ENCODE measurements at regions not wholly inside any gene's neighbourhood (a gene's known extent, or its start where the extent isn't known, plus 50 kb on each side); places are given as distances from the start of the nearest gene placed in this dataset.

DNA sequence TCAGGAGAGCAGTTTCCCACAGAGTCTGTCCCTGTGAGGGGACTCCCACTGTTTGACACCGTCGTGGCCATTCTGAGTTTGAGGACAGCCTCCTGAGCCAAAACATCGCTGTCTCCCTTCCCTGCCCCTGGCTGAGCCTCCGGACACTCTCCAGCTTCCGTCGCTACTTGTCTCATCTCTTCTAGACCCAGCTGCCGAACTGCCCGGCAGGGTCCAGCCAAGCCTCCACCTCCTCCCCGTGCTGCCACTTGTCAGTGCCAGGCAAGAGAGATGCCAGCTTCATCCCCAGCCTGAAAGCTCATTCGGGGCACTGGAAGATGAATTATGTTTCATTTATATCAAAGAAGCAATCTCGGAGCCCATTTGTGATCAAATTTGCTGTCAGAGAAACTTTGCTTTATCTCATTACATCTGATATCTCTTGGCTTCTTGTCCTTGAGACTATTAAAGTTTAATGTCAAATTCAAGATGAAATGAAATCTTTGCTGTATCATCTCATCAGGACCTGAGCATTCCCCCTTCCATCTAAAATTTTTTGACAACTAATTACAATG is 283.9 kb downstream of the BUD13 start:
- Histone ChIP-seq H3K27ac (no peak overlapping the region), H3K27me3 (peaks cover 0 to 29% (median 19%) of the 10 kb centered on the region in 3 donors), H3K9me3 (no peaks in the 10 kb centered on the region), H3K36me3 (no peaks in the 10 kb centered on the region), H3K4me3 (no peak overlapping the region), H3K4me1 (no peaks in the 10 kb centered on the region)
- no peak for DNase-seq
- TF ChIP-seq POLR2A (IDR thresholded peaks at IDR 0.05) = no peak
- TF ChIP-seq, protein P1, sequence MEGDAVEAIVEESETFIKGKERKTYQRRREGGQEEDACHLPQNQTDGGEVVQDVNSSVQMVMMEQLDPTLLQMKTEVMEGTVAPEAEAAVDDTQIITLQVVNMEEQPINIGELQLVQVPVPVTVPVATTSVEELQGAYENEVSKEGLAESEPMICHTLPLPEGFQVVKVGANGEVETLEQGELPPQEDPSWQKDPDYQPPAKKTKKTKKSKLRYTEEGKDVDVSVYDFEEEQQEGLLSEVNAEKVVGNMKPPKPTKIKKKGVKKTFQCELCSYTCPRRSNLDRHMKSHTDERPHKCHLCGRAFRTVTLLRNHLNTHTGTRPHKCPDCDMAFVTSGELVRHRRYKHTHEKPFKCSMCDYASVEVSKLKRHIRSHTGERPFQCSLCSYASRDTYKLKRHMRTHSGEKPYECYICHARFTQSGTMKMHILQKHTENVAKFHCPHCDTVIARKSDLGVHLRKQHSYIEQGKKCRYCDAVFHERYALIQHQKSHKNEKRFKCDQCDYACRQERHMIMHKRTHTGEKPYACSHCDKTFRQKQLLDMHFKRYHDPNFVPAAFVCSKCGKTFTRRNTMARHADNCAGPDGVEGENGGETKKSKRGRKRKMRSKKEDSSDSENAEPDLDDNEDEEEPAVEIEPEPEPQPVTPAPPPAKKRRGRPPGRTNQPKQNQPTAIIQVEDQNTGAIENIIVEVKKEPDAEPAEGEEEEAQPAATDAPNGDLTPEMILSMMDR (IDR thresholded peaks at IDR 0.05 in 4 of 5, conservative IDR thresholded peaks at IDR 0.05 in 1 of 5) = no peak
- in situ Hi-C loops (cut with MboI; ENCODE audit: low sequenced_read_pairs in 4 of 4) (no loop called here), intact Hi-C loops (cut with DNase I; ENCODE audit: low total_unique reads) (no loop called here)
- no peak for ATAC-seq

DNA sequence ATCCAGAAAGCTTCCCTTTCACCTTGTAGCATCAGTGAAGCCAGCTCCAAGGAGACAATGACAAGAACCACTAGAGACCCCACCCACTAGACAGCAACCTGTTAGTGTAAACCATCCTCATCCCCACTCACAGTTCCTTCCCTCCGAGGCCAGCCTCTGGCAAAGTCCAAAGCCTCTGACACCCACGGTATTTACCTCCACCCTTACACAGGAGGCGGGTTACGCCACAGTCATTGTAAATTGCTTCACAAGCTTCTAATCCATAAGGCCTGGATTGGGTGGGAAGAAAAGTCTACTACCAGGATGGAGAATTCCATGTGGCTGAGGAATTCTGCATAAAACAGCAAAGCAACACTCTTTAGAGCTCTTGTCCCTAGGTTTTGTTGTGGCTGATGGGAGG is 287.4 kb downstream of the BUD13 start:
- H3K4me3 ChIP-seq = no peak overlapping the region
- TF ChIP-seq, protein P1 (IDR thresholded peaks at IDR 0.05 in 4 of 5, conservative IDR thresholded peaks at IDR 0.05 in 1 of 5) = no peak
- no peak for TF ChIP-seq POLR2A (IDR thresholded peaks at IDR 0.05)
- DNase-seq (no peak), ATAC-seq (no peak)
- H3K36me3 ChIP-seq = no peaks in the 10 kb centered on the region
- in situ Hi-C loops (cut with MboI; ENCODE audit: low sequenced_read_pairs in 4 of 4) (no loop called here), intact Hi-C loops (cut with DNase I; ENCODE audit: low total_unique reads) (no loop called here)
- H3K4me1 ChIP-seq = no peaks in the 10 kb centered on the region
- H3K9me3 ChIP-seq = no peaks in the 10 kb centered on the region
- H3K27me3 ChIP-seq = peaks cover 0 to 29% (median 19%) of the 10 kb centered on the region in 3 donors
- H3K27ac ChIP-seq = no peak overlapping the region

DNA sequence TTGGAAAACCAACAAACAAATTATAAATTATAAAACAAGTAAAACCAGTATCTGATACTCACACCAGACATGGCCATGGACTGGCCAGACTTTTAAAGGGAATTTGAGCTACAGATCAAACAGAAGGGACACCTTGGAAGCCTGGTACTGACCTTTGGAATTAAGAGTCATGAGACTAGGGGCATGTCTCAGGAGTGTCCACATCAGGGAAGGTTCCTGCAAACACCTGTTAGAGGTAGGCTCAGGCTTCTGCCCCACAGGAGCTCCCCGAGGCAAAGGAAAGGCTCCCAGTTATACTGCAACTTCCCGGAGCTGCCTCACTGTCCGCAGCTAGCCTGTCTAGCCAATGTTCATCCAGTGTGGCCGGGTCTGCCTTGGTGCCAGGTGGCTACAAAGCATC is 290.1 kb downstream of the BUD13 start:
- no peaks in the 10 kb centered on the region for H3K36me3 ChIP-seq
- no peaks in the 10 kb centered on the region for H3K4me1 ChIP-seq
- no peak for DNase-seq
- H3K9me3 ChIP-seq = no peaks in the 10 kb centered on the region
- H3K27me3 ChIP-seq = peaks cover 0 to 16% (median 7%) of the 10 kb centered on the region in 3 donors
- ATAC-seq = no peak
- TF ChIP-seq, protein P1 (IDR thresholded peaks at IDR 0.05 in 4 of 5, conservative IDR thresholded peaks at IDR 0.05 in 1 of 5) = no peak
- TF ChIP-seq POLR2A (IDR thresholded peaks at IDR 0.05) = no peak
- H3K4me3 ChIP-seq = no peak overlapping the region
- H3K27ac ChIP-seq = no peak overlapping the region
- in situ Hi-C loops (cut with MboI; ENCODE audit: low sequenced_read_pairs in 4 of 4) (no loop called here), intact Hi-C loops (cut with DNase I; ENCODE audit: low total_unique reads) (no loop called here)

DNA sequence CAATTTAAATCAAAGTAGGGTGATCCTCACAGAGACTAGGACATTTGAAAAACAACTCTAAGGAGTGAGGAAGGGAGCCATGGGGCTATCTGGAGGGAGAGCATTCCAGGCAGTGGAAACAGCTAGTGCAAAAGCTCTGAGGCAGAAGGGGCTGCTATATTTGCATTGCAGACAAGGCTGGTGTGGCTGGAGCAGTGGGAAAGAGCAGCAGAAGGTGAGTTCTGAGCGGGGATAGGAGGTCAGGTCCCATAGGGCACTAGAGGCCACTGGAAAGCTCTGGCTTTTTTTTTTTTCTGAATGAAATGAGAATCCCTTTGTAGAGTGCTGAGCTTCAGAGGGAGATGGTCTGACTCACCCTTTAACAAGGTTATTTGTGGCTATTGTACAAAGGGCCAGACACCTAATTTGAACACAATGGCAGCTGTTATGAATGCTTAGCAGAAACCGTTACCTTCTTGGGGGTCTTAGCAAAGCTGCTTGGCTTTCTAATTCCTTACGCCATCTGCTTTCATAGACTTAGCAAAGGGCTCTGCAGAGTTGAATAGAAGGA is 291.6 kb downstream of the BUD13 start:
- Histone ChIP-seq H3K27me3 (peaks cover 0 to 8% (median 0%) of the 10 kb centered on the region in 3 donors), H3K27ac (no peak overlapping the region), H3K4me1 (no peaks in the 10 kb centered on the region), H3K4me3 (no peak overlapping the region), H3K9me3 (no peaks in the 10 kb centered on the region), H3K36me3 (no peaks in the 10 kb centered on the region)
- intact Hi-C loops (cut with DNase I; ENCODE audit: low total_unique reads) (no loop called here), in situ Hi-C loops (cut with MboI; ENCODE audit: low sequenced_read_pairs in 4 of 4) (no loop called here)
- ATAC-seq (no peak), DNase-seq (no peak)
- TF ChIP-seq, protein P1 (IDR thresholded peaks at IDR 0.05 in 4 of 5, conservative IDR thresholded peaks at IDR 0.05 in 1 of 5) = no peak
- TF ChIP-seq POLR2A (IDR thresholded peaks at IDR 0.05) = no peak

Data from gastrocnemius medialis (tissue), 4 donors.